ENCODE measurements at regions not wholly inside any gene's neighbourhood (a gene's known extent, or its start where the extent isn't known, plus 50 kb on each side); places are given as distances from the start of the nearest gene placed in this dataset.

DNA sequence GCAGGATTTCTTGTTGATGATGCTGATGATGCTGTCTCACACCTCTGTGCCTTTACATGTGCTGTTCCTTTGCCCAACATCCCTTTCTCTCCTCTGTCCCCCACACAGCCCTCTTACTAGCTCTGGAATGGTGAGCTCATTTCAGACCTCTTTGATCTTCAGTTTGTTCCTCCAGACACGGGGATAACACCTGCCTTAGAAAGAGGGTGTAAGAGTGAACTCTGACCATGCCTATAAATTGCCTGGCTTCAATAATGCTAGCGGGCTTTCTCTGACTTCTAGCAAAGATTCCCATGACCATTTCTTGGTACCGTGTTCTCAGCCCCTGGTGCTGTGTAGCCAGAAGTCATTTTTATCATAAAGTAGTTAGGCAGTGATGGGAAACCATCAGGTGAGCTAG is 55.9 kb upstream of the DRD2 start:
- DNase-seq (ENCODE audit: low read depth): no peak
- H3K4me3 ChIP-seq (ENCODE audit: low read length): no peak overlapping the region
- TF ChIP-seq, protein P1, sequence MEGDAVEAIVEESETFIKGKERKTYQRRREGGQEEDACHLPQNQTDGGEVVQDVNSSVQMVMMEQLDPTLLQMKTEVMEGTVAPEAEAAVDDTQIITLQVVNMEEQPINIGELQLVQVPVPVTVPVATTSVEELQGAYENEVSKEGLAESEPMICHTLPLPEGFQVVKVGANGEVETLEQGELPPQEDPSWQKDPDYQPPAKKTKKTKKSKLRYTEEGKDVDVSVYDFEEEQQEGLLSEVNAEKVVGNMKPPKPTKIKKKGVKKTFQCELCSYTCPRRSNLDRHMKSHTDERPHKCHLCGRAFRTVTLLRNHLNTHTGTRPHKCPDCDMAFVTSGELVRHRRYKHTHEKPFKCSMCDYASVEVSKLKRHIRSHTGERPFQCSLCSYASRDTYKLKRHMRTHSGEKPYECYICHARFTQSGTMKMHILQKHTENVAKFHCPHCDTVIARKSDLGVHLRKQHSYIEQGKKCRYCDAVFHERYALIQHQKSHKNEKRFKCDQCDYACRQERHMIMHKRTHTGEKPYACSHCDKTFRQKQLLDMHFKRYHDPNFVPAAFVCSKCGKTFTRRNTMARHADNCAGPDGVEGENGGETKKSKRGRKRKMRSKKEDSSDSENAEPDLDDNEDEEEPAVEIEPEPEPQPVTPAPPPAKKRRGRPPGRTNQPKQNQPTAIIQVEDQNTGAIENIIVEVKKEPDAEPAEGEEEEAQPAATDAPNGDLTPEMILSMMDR (conservative IDR thresholded peaks at IDR 0.05; ENCODE audit: low read length): no peak

- H3K4me3 ChIP-seq (ENCODE audit: low read length): no peak overlapping the region
- DNase-seq (ENCODE audit: low read depth): no peak
- TF ChIP-seq, protein P1 (conservative IDR thresholded peaks at IDR 0.05; ENCODE audit: low read length): no peak
Observed at GRCh38 chr11:113529606-113530005, 54.4 kb upstream of the DRD2 start.

- peak; percentile 49 for DNase-seq (ENCODE audit: low read depth)
- TF ChIP-seq, protein P1 (conservative IDR thresholded peaks at IDR 0.05; ENCODE audit: low read length): no peak
- no peak overlapping the region for H3K4me3 ChIP-seq (ENCODE audit: low read length)
Observed at GRCh38 chr11:113528982-113529381, 53.8 kb upstream of the DRD2 start.

GRCh38 chr11:113526521-113526920 is 51.3 kb upstream of the DRD2 start:
- TF ChIP-seq, protein P1 (conservative IDR thresholded peaks at IDR 0.05; ENCODE audit: low read length): no peak
- no peak for DNase-seq (ENCODE audit: low read depth)
- no peak overlapping the region for H3K4me3 ChIP-seq (ENCODE audit: low read length)

All from AG10803 (cell line).